GM23248 (cell line): ENCODE measurements at regions not wholly inside any gene's neighbourhood (a gene's known extent, or its start where the extent isn't known, plus 50 kb on each side); places are given as distances from the start of the nearest gene placed in this dataset.

Source experiments
- EZH2 ChIP-seq: fragments of 200-600 bp; sonication (generic); IDR thresholded peaks from 2 replicates; pipeline ENCODE4 v1.6.1; 2018; ENCODE audit warnings: antibody characterized with exemption, mild to moderate bottlenecking; ENCODE audit not compliant: insufficient read depth, poor library complexity, severe bottlenecking
- EZH2phosphoT487 ChIP-seq: fragments of 200-600 bp; sonication (generic); IDR thresholded peaks from 2 replicates; pipeline ENCODE4 v1.6.1; 2018; ENCODE audit warnings: antibody characterized with exemption, moderate library complexity, mild to moderate bottlenecking, low read depth; ENCODE audit not compliant: insufficient read depth

DNA sequence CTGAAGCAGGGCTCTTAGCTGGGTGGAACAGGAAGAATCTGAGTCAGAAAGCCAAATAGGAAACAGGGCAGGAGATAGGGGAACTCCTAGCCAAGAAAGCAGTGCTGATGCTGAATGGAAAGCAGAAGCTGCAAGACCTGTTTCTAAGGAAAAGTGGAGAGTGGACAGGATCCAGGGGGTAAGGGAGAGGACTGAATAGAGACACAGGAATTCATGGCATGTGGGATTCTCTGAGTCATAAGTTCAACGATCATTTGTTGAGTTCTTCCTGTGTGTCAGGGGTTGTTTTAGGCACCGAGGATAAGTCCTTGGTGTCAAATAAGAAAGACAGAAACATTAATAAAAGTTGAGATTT is 153.8 kb upstream of the FGGY start:
- TF ChIP-seq EZH2 = no peak
- TF ChIP-seq EZH2phosphoT487 = no peak
